ENCODE measurements at regions not wholly inside any gene's neighbourhood (a gene's known extent, or its start where the extent isn't known, plus 50 kb on each side); places are given as distances from the start of the nearest gene placed in this dataset.

- TF ChIP-seq CTCF (IDR thresholded peaks at IDR 0.05), result no peak
- no peak for TF ChIP-seq TCF7L2 (IDR thresholded peaks at IDR 0.05; ENCODE audit: low read depth, low read length)
These were observed 93.9 kb upstream of the DIO3 start for GRCh38 chr14:101467181-101467926.

Data from Panc1 (cell line).